Hepatocyte (in vitro differentiated cells): ENCODE measurements at regions not wholly inside any gene's neighbourhood (a gene's known extent, or its start where the extent isn't known, plus 50 kb on each side); places are given as distances from the start of the nearest gene placed in this dataset.

Experiments
- DNase-seq: peaks from one replicate; pipeline ENCODE4 v3.0.0-alpha.2; 2016; ENCODE audit warnings: low spot score
- H2AFZ ChIP-seq: fragments of 200-600 bp; sonication (generic); 2 replicates; pipeline ENCODE4 v1.6.0; 2016; ENCODE audit warnings: antibody characterized with exemption, mild to moderate bottlenecking
- H3K27ac ChIP-seq: fragments of 200-600 bp; sonication (generic); 2 replicates; pipeline ENCODE4 v1.5.1; 2016; ENCODE audit warnings: mild to moderate bottlenecking
- H3K27me3 ChIP-seq: fragments of 200-600 bp; sonication (generic); 2 replicates; pipeline ENCODE4 v1.6.1; 2016
- H3K36me3 ChIP-seq: fragments of 200-600 bp; sonication (generic); replicated peaks from 2 replicates; pipeline ENCODE4 v1.5.1; 2016; ENCODE audit warnings: low read depth; ENCODE audit not compliant: insufficient read depth
- H3K4me1 ChIP-seq: fragments of 200-600 bp; sonication (generic); 2 replicates; pipeline ENCODE4 v1.5.1; 2016; ENCODE audit warnings: mild to moderate bottlenecking, moderate library complexity; ENCODE audit not compliant: insufficient read depth
- H3K4me2 ChIP-seq: fragments of 200-600 bp; sonication (generic); 2 replicates; pipeline ENCODE4 v1.6.0; 2016
- H3K4me3 ChIP-seq: fragments of 200-600 bp; sonication (generic); 2 replicates; pipeline ENCODE4 v1.5.1; 2016; ENCODE audit warnings: mild to moderate bottlenecking
- H3K79me2 ChIP-seq: fragments of 200-600 bp; sonication (generic); 2 replicates; pipeline ENCODE4 v1.6.0; 2017; ENCODE audit warnings: mild to moderate bottlenecking
- H3K9me2 ChIP-seq: fragments of 200-600 bp; sonication (generic); replicated peaks from 2 replicates; pipeline ENCODE4 v1.6.0; 2017; ENCODE audit warnings: mild to moderate bottlenecking; ENCODE audit not compliant: insufficient read depth
- H3K9me3 ChIP-seq: fragments of 200-600 bp; sonication (generic); 2 replicates; pipeline ENCODE4 v1.5.1; 2016; ENCODE audit warnings: low read depth, mild to moderate bottlenecking
- H4K20me1 ChIP-seq: fragments of 200-600 bp; sonication (generic); 2 replicates; pipeline ENCODE4 v1.6.0; 2016; ENCODE audit warnings: mild to moderate bottlenecking; ENCODE audit not compliant: insufficient read depth, poor library complexity, severe bottlenecking
- EZH2 ChIP-seq: fragments of 200-600 bp; sonication (generic); IDR thresholded peaks from 2 replicates; pipeline ENCODE4 v1.6.1; 2016; ENCODE audit warnings: antibody characterized with exemption, mild to moderate bottlenecking, borderline replicate concordance
- EZH2phosphoT487 ChIP-seq: fragments of 200-600 bp; sonication (generic); IDR thresholded peaks from one replicate; pipeline ENCODE4 v1.6.1; 2018; ENCODE audit warnings: antibody characterized with exemption, mild to moderate bottlenecking, low read depth, moderate library complexity; ENCODE audit not compliant: unreplicated experiment, severe bottlenecking
- WGBS: methylation state at CpG from one replicate; pipeline ENCODE4 v1.1.6; 2016; ENCODE audit warnings: low lambda C conversion rate; ENCODE audit errors: missing lambda C conversion rate; 5-methylcytosine and 5-hydroxymethylcytosine counted together
- TF ChIP-seq, protein P1 (sequence below): fragments of 200-600 bp; sonication (generic); IDR thresholded peaks from 2 replicates; pipeline ENCODE4 v1.5.1; 2016; ENCODE audit warnings: antibody characterized with exemption, mild to moderate bottlenecking; ENCODE audit not compliant: poor library complexity

DNA sequence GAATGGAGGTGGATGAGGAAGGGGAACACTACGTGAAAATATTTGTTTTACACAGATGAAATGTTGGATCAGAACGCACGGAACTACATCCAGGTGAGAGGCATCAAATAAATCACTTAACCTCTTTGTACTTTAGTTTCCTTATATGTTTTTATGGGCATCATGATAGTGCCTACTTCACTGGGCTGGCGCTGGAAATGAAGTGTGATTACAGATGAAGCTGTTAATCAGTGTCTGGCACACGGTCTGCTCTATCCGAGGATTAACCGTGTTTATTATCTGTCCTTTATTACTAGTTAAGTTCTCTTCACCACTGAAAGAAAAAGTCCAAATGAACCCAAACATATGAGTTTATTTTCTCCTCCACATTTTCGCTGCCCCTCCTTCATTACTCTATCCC is 96.0 kb upstream of the TRABD2B start:
- no peak for DNase-seq
- no peak for TF ChIP-seq EZH2
- no peak for TF ChIP-seq EZH2phosphoT487
- TF ChIP-seq, protein P1, sequence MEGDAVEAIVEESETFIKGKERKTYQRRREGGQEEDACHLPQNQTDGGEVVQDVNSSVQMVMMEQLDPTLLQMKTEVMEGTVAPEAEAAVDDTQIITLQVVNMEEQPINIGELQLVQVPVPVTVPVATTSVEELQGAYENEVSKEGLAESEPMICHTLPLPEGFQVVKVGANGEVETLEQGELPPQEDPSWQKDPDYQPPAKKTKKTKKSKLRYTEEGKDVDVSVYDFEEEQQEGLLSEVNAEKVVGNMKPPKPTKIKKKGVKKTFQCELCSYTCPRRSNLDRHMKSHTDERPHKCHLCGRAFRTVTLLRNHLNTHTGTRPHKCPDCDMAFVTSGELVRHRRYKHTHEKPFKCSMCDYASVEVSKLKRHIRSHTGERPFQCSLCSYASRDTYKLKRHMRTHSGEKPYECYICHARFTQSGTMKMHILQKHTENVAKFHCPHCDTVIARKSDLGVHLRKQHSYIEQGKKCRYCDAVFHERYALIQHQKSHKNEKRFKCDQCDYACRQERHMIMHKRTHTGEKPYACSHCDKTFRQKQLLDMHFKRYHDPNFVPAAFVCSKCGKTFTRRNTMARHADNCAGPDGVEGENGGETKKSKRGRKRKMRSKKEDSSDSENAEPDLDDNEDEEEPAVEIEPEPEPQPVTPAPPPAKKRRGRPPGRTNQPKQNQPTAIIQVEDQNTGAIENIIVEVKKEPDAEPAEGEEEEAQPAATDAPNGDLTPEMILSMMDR, result no peak
- WGBS, result 54% methylated on average over 8 of the region's 8 CpGs

DNA sequence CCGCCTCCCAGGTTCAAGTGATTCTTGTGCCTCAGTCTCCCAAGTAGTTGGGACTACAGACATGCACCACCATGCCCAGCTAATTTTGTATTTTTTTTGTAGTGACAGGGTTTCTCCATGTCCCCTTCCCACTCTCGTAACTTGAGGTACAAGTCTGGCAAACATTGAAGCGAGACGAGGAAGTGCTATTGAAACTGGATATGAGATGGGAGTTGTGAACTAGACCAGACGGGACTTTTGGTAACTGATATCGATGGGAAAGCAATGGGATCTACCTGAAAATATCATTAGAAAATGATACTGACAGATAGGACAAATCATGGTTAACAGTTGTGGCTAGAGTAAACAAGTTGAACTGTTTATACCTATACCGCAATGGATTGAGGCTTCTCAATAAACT is 95.2 kb upstream of the TRABD2B start:
- Histone ChIP-seq H2AFZ (no peak overlapping the region), H4K20me1 (no peaks in the 10 kb centered on the region), H3K4me1 (no peaks in the 10 kb centered on the region), H3K9me2 (no peaks in the 10 kb centered on the region), H3K27me3 (no peaks in the 10 kb centered on the region), H3K27ac (no peak overlapping the region), H3K4me3 (no peak overlapping the region), H3K9me3 (no peaks in the 10 kb centered on the region), H3K36me3 (no peaks in the 10 kb centered on the region), H3K79me2 (no peaks in the 10 kb centered on the region), H3K4me2 (no peak overlapping the region)
- 82% methylated on average over 7 of the region's 7 CpGs for WGBS
- DNase-seq, result no peak
- TF ChIP-seq EZH2phosphoT487, result no peak
- no peak for TF ChIP-seq EZH2
- TF ChIP-seq, protein P1, result no peak

More for the DNA sequence above, 96.0 kb upstream of the TRABD2B start:
- H3K9me2 ChIP-seq, result no peaks in the 10 kb centered on the region
- no peaks in the 10 kb centered on the region for H3K79me2 ChIP-seq
- no peak overlapping the region for H3K4me3 ChIP-seq
- H3K9me3 ChIP-seq, result no peaks in the 10 kb centered on the region
- H3K27ac ChIP-seq, result no peak overlapping the region
- no peak overlapping the region for H3K4me2 ChIP-seq
- H3K4me1 ChIP-seq, result no peaks in the 10 kb centered on the region
- no peaks in the 10 kb centered on the region for H4K20me1 ChIP-seq
- H3K36me3 ChIP-seq, result no peaks in the 10 kb centered on the region
- H2AFZ ChIP-seq, result no peak overlapping the region
- no peaks in the 10 kb centered on the region for H3K27me3 ChIP-seq

DNA sequence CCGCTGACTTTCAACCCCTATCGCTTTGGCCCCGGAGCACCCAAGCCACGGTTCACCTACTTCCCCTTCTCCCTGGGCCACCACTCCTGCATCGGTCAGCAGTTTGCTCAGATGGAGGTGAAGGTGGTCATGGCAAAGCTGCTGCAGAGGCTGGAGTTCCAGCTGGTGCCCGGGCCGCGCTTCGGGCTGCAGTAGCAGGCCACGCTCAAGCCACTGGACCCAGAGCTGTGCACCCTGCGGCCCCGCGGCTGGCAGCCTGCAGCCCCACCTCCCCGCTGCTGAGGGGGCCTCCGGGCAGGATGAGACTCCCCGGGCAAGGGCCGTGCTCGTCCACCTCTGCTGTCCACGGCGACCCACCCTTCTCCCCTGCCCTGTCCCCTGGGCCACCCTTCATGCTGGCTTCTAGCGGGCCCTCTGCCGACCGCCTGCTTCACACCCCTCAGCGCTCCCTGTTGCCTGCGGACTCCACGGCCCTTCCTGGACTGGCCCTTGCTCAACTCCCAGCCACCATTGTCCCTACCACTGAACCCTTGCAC is 92.2 kb upstream of the TRABD2B start:
- Histone ChIP-seq H3K4me2 (no peak overlapping the region), H3K9me3 (no peaks in the 10 kb centered on the region), H3K4me1 (no peaks in the 10 kb centered on the region), H3K36me3 (no peaks in the 10 kb centered on the region), H3K27me3 (peaks cover 4% of the 10 kb centered on the region), H4K20me1 (no peaks in the 10 kb centered on the region), H3K9me2 (no peaks in the 10 kb centered on the region), H2AFZ (no peak overlapping the region), H3K4me3 (no peak overlapping the region), H3K27ac (no peak overlapping the region), H3K79me2 (no peaks in the 10 kb centered on the region)
- WGBS, result 96% methylated on average over 19 of the region's 26 CpGs
- DNase-seq, result no peak
- TF ChIP-seq, protein P1, result no peak
- no peak for TF ChIP-seq EZH2
- TF ChIP-seq EZH2phosphoT487, result no peak

DNA sequence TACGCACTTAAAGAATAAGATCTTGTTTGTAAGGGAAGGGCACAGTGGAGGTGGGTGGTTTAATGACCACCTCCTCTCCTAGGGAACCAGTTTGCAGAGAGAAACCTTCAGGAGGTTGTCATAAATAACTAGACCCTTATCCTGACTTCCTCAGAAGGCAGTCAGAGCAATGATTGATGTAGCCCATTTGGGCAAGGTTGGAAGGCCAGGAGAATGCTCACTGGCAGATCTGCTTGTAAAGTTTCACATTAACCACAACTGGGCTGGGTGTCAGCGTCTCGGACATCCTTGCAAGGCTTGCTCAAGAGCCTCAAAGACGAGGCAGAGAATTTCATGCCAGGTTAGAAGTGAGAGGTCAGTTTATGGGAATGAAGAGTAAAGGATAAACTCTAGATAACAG is 87.6 kb upstream of the TRABD2B start:
- Histone ChIP-seq H3K79me2 (no peaks in the 10 kb centered on the region), H3K4me2 (no peak overlapping the region), H4K20me1 (no peaks in the 10 kb centered on the region), H2AFZ (no peak overlapping the region), H3K9me3 (no peaks in the 10 kb centered on the region), H3K4me3 (no peak overlapping the region), H3K27ac (no peak overlapping the region), H3K4me1 (peaks cover 13% of the 10 kb centered on the region), H3K36me3 (no peaks in the 10 kb centered on the region), H3K9me2 (no peaks in the 10 kb centered on the region), H3K27me3 (peaks cover 4% of the 10 kb centered on the region)
- TF ChIP-seq EZH2phosphoT487 (no peak), EZH2 (no peak)
- TF ChIP-seq, protein P1, result no peak
- DNase-seq, result no peak
- 56% methylated on average over 4 of the region's 4 CpGs for WGBS
